ENCODE measurements at regions not wholly inside any gene's neighbourhood (a gene's known extent, or its start where the extent isn't known, plus 50 kb on each side); places are given as distances from the start of the nearest gene placed in this dataset.
"Not testable (repeated sequence)": the region's sequence is repeated elsewhere in the genome, so short reads cannot be mapped to it uniquely, and the experiment has no call there.

GRCh38 chr12:127489061-127489460 lies 777.9 kb upstream of the TMEM132C start:
- no peak for DNase-seq (ENCODE audit: low read depth in 4 of 4, low spot score in 2 of 4)

GRCh38 chr12:127494961-127495915 lies 771.7 kb upstream of the TMEM132C start:
- no peak for DNase-seq (ENCODE audit: low read depth in 4 of 4, low spot score in 2 of 4)

DNA sequence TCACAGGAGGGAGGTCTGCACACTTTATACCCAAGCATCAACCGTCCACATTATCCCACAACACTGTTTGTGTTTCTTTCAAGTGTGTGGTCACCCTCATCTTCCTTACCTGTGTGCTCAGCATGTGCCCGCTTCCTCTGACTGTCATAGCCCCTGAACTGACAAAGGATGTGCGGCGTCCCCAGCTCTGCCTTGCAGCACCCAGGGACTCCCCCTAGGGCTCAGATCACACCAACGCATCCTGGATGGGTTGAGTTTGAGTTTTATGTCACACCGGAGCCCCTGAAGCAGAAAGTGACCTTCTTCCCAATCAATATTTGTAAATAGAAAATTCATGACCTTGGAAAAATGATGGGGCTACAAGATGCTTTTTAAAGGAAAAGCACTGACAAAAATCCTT lies 770.7 kb upstream of the TMEM132C start:
- no peak for DNase-seq (ENCODE audit: low read depth in 4 of 4, low spot score in 2 of 4)

DNA sequence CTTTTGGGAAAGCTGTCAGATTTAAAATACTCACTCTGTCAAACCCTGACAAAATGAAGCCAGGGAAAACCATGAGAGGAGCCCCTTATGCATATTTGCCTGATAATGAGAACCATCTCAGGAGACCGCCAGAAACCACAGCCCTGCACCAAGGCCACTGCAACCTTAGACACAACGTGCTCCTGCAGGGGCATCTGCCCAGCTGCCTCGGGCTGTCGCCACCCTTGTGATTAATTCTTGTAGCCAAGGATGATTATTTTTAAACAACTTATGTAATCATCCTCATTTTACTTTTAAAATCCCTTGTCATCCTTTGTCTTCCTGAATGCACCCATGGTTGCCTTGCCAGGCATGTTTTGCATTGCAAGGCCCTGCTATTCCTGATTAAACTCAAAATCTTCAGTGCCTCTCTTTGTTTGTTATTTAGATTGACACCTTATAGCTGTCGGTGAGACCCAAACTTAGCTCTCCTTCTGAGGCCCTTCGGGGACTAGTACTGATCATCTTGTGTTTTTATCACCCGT lies 766.4 kb upstream of the TMEM132C start:
- no peak for DNase-seq (ENCODE audit: low read depth in 4 of 4, low spot score in 2 of 4)

GRCh38 chr12:127501916-127502315 lies 765.1 kb upstream of the TMEM132C start:
- no peak for DNase-seq (ENCODE audit: low read depth in 4 of 4, low spot score in 2 of 4)

DNA sequence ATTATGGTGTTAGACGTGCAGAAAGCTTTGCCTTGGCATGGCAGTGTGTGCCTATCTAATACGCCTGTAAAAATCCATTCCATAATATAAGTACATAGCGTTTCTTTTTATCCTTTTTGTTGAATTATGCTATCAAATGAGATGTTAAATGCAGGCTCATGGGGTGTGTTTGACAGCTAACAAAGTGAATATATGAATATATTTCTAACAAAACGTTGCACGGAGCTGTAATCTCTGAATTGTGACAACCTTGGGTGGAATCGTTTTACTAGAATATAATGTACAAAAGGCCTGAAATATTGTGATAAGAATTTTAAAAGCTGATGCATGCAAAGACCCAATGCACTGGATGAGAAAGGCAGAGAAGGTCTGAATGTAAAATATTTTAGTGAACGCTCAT lies 763.7 kb upstream of the TMEM132C start:
- no peak for DNase-seq (ENCODE audit: low read depth in 4 of 4, low spot score in 2 of 4)

- not testable (repeated sequence) for DNase-seq (ENCODE audit: low read depth in 4 of 4, low spot score in 2 of 4)
Observed at GRCh38 chr12:127503996-127504395, 763.0 kb upstream of the TMEM132C start.

GRCh38 chr12:127504874-127505273 lies 762.1 kb upstream of the TMEM132C start:
- no peak for DNase-seq (ENCODE audit: low read depth in 4 of 4, low spot score in 2 of 4)

DNA sequence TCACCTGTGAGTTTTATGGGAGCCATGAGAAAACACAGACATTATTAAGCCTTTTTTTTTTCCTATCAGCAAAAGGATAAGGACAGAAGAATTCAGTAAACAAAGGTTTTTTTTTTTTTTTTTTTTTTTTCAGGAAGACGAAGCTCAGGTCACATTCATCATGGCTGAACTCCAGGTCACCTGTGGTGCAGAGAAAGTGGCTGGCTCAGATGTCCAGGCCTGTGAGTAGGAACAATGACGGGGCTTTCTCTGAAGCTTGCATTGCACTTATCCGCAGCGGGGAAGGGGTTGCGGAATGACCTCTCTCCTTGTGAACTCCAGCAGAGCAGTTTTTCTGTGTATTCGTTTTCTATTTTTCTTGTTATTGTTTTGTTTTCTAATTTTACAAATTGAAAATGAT lies 759.6 kb upstream of the TMEM132C start:
- DNase-seq (ENCODE audit: low read depth in 4 of 4, low spot score in 2 of 4) = no peak

DNA sequence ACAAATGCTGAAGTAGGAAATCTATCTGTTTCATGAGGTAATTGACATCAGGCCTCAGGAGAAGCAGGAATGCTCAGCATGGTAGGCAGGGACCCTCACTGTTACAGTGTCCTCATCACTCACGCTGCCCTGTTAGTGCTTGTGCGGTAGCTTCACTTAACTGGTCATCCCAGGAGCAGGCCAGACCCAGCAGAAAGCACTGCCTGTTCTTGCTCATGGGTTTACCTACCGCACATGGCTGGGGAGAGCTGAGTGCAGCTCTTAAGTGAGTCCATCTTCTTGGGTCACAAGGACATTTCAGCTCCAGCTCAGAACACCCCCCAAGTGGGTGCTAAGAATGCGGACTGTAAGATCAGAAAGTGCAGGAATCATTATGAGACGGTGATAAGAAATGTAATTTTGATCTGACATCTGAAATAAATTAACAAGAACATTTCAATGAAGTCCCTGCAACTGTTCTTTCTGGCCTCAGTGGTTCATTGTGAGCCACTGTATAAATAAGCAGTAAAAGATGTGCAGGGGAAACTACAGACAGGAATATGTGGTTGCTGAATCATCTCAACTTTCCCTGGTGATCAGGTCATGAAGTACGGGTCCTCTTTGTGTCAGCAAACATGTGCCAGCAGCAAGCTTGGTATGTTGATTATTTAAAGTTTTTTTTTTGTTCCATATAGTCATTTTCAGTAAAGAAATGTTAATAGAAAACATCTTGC lies 757.7 kb upstream of the TMEM132C start:
- no peak for DNase-seq (ENCODE audit: low read depth in 4 of 4, low spot score in 2 of 4)

- DNase-seq (ENCODE audit: low read depth in 4 of 4, low spot score in 2 of 4) = no peak
Observed at GRCh38 chr12:127515941-127516340, 751.0 kb upstream of the TMEM132C start.

DNA sequence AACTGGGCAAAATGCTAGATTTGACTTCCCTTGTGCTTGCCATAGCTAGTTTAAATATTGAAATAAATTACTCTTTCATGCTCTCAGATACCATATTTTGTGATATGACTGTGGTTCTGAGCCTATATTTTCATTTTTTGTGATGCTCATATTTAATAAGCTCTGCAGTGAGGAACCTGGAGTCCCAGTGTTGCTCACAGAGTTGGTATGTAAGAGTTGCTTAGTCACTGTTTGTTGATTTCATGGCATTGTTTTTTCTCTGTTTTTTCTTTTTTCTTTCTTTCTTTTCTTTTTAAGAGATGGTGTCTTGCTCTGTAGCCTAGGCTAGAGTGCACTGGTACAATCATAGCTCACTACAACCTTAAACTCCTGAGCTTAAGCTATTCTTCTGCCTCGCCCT lies 750.5 kb upstream of the TMEM132C start:
- DNase-seq (ENCODE audit: low read depth in 4 of 4, low spot score in 2 of 4) = no peak

- DNase-seq (ENCODE audit: low read depth in 4 of 4, low spot score in 2 of 4) = no peak
Observed at GRCh38 chr12:127519779-127520178, 747.2 kb upstream of the TMEM132C start.

- no peak for DNase-seq (ENCODE audit: low read depth in 4 of 4, low spot score in 2 of 4)
Observed at GRCh38 chr12:127526925-127527324, 740.0 kb upstream of the TMEM132C start.

- no peak for DNase-seq (ENCODE audit: low read depth in 4 of 4, low spot score in 2 of 4)
Observed at GRCh38 chr12:127528551-127528950, 738.4 kb upstream of the TMEM132C start.

DNA sequence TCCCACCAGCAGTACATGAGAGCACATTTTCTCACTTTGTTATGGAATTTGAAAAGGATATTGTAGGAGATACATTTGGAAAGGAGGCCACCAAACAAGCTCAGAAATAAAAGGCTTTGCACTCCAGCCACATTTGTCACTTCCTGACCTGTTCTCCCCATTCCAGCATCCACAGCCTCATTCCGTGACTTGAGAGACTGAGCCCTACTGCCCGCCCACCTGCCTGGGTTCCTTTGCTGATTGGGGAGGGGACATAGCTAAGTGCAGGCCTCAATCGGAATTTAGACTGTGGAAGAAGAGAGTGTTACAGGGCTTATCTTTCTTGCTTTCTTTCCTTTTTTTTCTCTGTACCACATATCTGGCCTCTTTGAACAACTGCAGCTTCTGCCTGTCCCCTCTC lies 735.4 kb upstream of the TMEM132C start:
- DNase-seq (ENCODE audit: low read depth in 4 of 4, low spot score in 2 of 4) = no peak

GRCh38 chr12:127533353-127533752 lies 733.6 kb upstream of the TMEM132C start:
- DNase-seq (ENCODE audit: low read depth in 4 of 4, low spot score in 2 of 4) = no peak

DNA sequence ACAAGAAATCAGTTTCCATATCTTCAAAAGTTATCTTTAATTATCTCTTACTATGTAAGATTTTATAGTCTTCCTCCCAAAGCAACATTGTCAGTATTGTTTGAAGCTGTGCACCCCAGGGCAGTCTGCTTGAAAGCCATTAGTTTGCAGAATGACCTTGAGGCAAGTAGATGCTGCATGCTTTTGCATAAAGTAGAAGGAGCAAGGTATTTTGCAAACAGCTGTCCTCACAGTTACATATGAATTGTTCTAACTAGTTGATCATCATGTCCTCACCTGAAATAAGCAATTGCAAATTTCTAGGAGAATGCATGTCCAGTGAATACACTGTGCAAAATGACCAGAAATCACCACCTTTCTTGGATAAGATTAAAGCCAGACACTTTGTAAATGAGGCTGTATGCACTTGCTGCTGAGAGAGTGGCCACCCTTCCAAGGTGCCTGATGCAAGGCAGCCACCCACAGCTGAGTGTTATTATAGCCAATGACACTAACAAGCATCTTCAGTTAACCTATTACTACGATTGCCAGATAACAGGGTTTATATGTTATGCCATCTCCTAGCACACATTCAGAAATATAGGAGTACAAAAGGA lies 730.0 kb upstream of the TMEM132C start:
- no peak for DNase-seq (ENCODE audit: low read depth in 4 of 4, low spot score in 2 of 4)

DNA sequence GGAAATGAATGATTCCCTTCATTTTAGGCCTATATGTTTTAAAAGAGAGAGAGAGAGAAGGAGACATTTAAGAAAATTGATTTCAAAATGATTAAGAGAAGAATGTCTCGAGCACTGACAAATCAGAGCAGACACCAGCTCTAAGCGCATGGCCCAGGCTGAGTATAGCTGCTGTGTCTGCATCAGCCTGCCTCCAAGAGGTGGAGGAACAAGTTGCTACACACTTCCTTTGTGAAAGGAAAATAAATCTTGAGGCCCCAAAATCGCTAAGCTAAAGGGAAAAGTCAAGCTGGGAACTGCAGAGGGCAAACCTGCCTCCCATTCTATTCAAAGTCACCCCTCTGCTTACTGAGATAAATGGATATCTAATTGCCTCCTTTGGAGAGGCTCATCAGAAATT lies 728.7 kb upstream of the TMEM132C start:
- DNase-seq (ENCODE audit: low read depth in 4 of 4, low spot score in 2 of 4) = no peak

GRCh38 chr12:127539226-127539858 lies 727.6 kb upstream of the TMEM132C start:
- DNase-seq (ENCODE audit: low read depth in 4 of 4, low spot score in 2 of 4) = no peak

DNA sequence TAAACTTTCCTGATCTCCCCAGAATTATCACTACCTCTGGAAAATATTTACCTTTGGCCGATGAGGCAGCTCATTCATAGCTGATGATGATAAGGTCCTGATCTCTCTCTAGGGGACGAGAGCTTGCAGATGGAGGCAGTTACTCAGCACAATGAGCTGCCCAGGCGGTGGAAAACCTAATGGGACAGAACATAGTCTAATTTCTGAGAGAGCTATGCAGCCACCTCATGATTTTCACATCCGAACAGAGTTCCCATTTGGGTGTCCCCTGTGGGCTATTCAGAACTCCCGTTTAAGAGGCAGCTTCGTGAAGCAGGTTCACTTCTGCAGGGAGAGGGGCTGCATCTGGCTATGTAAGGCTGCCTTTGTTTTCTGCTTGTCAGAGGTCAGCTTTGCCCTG lies 724.6 kb upstream of the TMEM132C start:
- DNase-seq (ENCODE audit: low read depth in 4 of 4, low spot score in 2 of 4) = no peak

Data from left renal cortex interstitium (tissue), 4 donors.